Suprapubic skin (tissue), 4 donors: ENCODE measurements at regions not wholly inside any gene's neighbourhood (a gene's known extent, or its start where the extent isn't known, plus 50 kb on each side); places are given as distances from the start of the nearest gene placed in this dataset.

Source experiments
- DNase-seq, 2 donors: peaks; one replicate each; pipeline ENCODE4 v3.0.0-alpha.2; 2019; ENCODE audit warnings: low spot score in 2 of 2
- H3K27ac ChIP-seq: fragments of 200-600 bp; sonication (generic); one replicate; pipeline ENCODE4 v1.5.1; 2019
- H3K27me3 ChIP-seq: fragments of 200-600 bp; sonication (generic); one replicate; pipeline ENCODE4 v1.5.1; 2019
- H3K36me3 ChIP-seq: fragments of 200-600 bp; sonication (generic); one replicate; pipeline ENCODE4 v1.5.1; 2019
- H3K4me1 ChIP-seq: fragments of 200-600 bp; sonication (generic); one replicate; pipeline ENCODE4 v1.5.1; 2019
- H3K4me3 ChIP-seq: fragments of 200-600 bp; sonication (generic); one replicate; pipeline ENCODE4 v1.5.1; 2019; ENCODE audit warnings: mild to moderate bottlenecking
- H3K9me3 ChIP-seq: fragments of 200-600 bp; sonication (generic); one replicate; pipeline ENCODE4 v1.5.1; 2019
- CTCF ChIP-seq, 2 donors: fragments of 200-600 bp in 1 of 2; fragments of 450-650 bp in 1 of 2; sonication (generic) in 1 of 2; IDR thresholded peaks; one replicate each; pipeline ENCODE4 v1.5.1; 2016 to 2019; ENCODE audit warnings: antibody characterized with exemption in 2 of 2, mild to moderate bottlenecking in 1 of 2, moderate library complexity in 1 of 2
- EP300 ChIP-seq: sonication (generic); formaldehyde crosslinking; IDR thresholded peaks from one replicate; pipeline ENCODE4 v1.6.1; 2017; ENCODE audit warnings: antibody characterized with exemption
- POLR2A ChIP-seq, 2 donors: fragments of 450-650 bp; IDR thresholded peaks; one replicate each; pipeline ENCODE4 v1.6.1; 2017; ENCODE audit warnings: antibody characterized with exemption in 2 of 2, mild to moderate bottlenecking in 2 of 2, moderate library complexity in 2 of 2
- POLR2AphosphoS5 ChIP-seq, 3 donors: sonication (generic); formaldehyde crosslinking; IDR thresholded peaks; one replicate each; pipeline ENCODE4 v1.6.1; 2017; ENCODE audit warnings: antibody characterized with exemption in 3 of 3
- WGBS: methylation state at CpG from one replicate; pipeline ENCODE4 v1.1.5; 2018; 5-methylcytosine and 5-hydroxymethylcytosine counted together

GRCh38 chr7:46393142-46393541 is 472.1 kb upstream of the IGFBP3 start:
- H3K4me3 ChIP-seq = no peak overlapping the region
- H3K27ac ChIP-seq = no peak overlapping the region
- no peak for TF ChIP-seq CTCF (IDR thresholded peaks at IDR 0.05)
- TF ChIP-seq EP300 = no peak
- no peak for TF ChIP-seq POLR2AphosphoS5 (IDR thresholded peaks at IDR 0.05)
- TF ChIP-seq POLR2A (IDR thresholded peaks at IDR 0.05) = no peak
- DNase-seq = no peak
- 72% methylated on average over 3 of the region's 3 CpGs for WGBS
- H3K4me1 ChIP-seq = peaks cover 5% of the 10 kb centered on the region
- H3K9me3 ChIP-seq = no peaks in the 10 kb centered on the region
- no peaks in the 10 kb centered on the region for H3K36me3 ChIP-seq
- H3K27me3 ChIP-seq = no peaks in the 10 kb centered on the region

GRCh38 chr7:46391231-46392201 is 470.4 kb upstream of the IGFBP3 start:
- no peak overlapping the region for H3K27ac ChIP-seq

GRCh38 chr7:46390042-46390441 is 469.0 kb upstream of the IGFBP3 start:
- TF ChIP-seq CTCF (IDR thresholded peaks at IDR 0.05) (no peak), POLR2AphosphoS5 (IDR thresholded peaks at IDR 0.05) (no peak), EP300 (no peak), POLR2A (IDR thresholded peaks at IDR 0.05) (no peak)
- 80% methylated on average over 3 of the region's 3 CpGs for WGBS
- Histone ChIP-seq H3K9me3 (no peaks in the 10 kb centered on the region), H3K27ac (no peak overlapping the region), H3K36me3 (no peaks in the 10 kb centered on the region), H3K27me3 (no peaks in the 10 kb centered on the region), H3K4me1 (peaks cover 5% of the 10 kb centered on the region), H3K4me3 (no peak overlapping the region)
- no peak for DNase-seq

More at GRCh38 chr7:46391231-46392201, 470.4 kb upstream of the IGFBP3 start:
- Histone ChIP-seq H3K4me3 (no peak overlapping the region), H3K4me1 (peaks cover 5% of the 10 kb centered on the region), H3K27me3 (no peaks in the 10 kb centered on the region), H3K9me3 (no peaks in the 10 kb centered on the region), H3K36me3 (no peaks in the 10 kb centered on the region)
- no peak for DNase-seq
- no peak for TF ChIP-seq POLR2A (IDR thresholded peaks at IDR 0.05)
- TF ChIP-seq POLR2AphosphoS5 (IDR thresholded peaks at IDR 0.05) = no peak
- no peak for TF ChIP-seq CTCF (IDR thresholded peaks at IDR 0.05)
- no peak for TF ChIP-seq EP300
- 34% methylated on average over 5 of the region's 5 CpGs for WGBS

GRCh38 chr7:46389146-46389545 is 468.1 kb upstream of the IGFBP3 start:
- no peaks in the 10 kb centered on the region for H3K36me3 ChIP-seq
- no peaks in the 10 kb centered on the region for H3K27me3 ChIP-seq
- H3K27ac ChIP-seq = no peak overlapping the region
- 76% methylated on average over 3 of the region's 3 CpGs for WGBS
- no peak overlapping the region for H3K4me3 ChIP-seq
- H3K9me3 ChIP-seq = no peaks in the 10 kb centered on the region
- DNase-seq = no peak
- peaks cover 5% of the 10 kb centered on the region for H3K4me1 ChIP-seq
- TF ChIP-seq EP300 (no peak), POLR2AphosphoS5 (IDR thresholded peaks at IDR 0.05) (no peak), CTCF (IDR thresholded peaks at IDR 0.05) (no peak), POLR2A (IDR thresholded peaks at IDR 0.05) (no peak)

- DNase-seq = no peak
- peaks cover 5% of the 10 kb centered on the region for H3K4me1 ChIP-seq
- H3K27ac ChIP-seq = no peak overlapping the region
- WGBS = 90% methylated on average over 1 of the region's 1 CpG
- H3K27me3 ChIP-seq = no peaks in the 10 kb centered on the region
- no peaks in the 10 kb centered on the region for H3K36me3 ChIP-seq
- no peaks in the 10 kb centered on the region for H3K9me3 ChIP-seq
- TF ChIP-seq POLR2AphosphoS5 (IDR thresholded peaks at IDR 0.05) (no peak), CTCF (IDR thresholded peaks at IDR 0.05) (no peak), EP300 (no peak), POLR2A (IDR thresholded peaks at IDR 0.05) (no peak)
- H3K4me3 ChIP-seq = no peak overlapping the region
Observed at GRCh38 chr7:46387646-46388045, 466.6 kb upstream of the IGFBP3 start.
